ENCODE measurements at regions not wholly inside any gene's neighbourhood (a gene's known extent, or its start where the extent isn't known, plus 50 kb on each side); places are given as distances from the start of the nearest gene placed in this dataset.

- TF ChIP-seq CTCF (conservative IDR thresholded peaks at IDR 0.05; ENCODE audit: low read length) (no peak), EZH2phosphoT487 (IDR thresholded peaks at IDR 0.05; ENCODE audit: borderline replicate concordance) (no peak)
Observed at GRCh38 chr20:7348253-7348652, 580.8 kb downstream of the BMP2 start.
